LHCN-M2 (cell line): ENCODE measurements at regions not wholly inside any gene's neighbourhood (a gene's known extent, or its start where the extent isn't known, plus 50 kb on each side); places are given as distances from the start of the nearest gene placed in this dataset.

Source experiments
- DNase-seq: peaks from one replicate; pipeline ENCODE4 v3.0.0-alpha.2; 2012; ENCODE audit warnings: low read depth

- no peak for DNase-seq
These were observed 69.0 kb upstream of the ASAP2 start for GRCh38 chr2:9137379-9138150.

- DNase-seq: no peak
These were observed 70.6 kb upstream of the ASAP2 start for GRCh38 chr2:9135822-9136558.

GRCh38 chr2:9127316-9127715, 79.3 kb upstream of the ASAP2 start:
- DNase-seq: no peak

GRCh38 chr2:9126540-9126939, 80.1 kb upstream of the ASAP2 start:
- DNase-seq: no peak

- DNase-seq: no peak
These were observed 82.3 kb upstream of the ASAP2 start for GRCh38 chr2:9124231-9124741.

GRCh38 chr2:9123069-9123468, 83.5 kb upstream of the ASAP2 start:
- DNase-seq: no peak

- no peak for DNase-seq
These were observed 84.2 kb upstream of the ASAP2 start for GRCh38 chr2:9122367-9122766.

GRCh38 chr2:9118383-9118960, 88.1 kb upstream of the ASAP2 start:
- no peak for DNase-seq

GRCh38 chr2:9115229-9115628, 91.4 kb upstream of the ASAP2 start:
- no peak for DNase-seq

GRCh38 chr2:9114458-9114857, 92.2 kb upstream of the ASAP2 start:
- DNase-seq: no peak

GRCh38 chr2:9113916-9114315, 92.7 kb upstream of the ASAP2 start:
- no peak for DNase-seq

GRCh38 chr2:9113262-9113661, 93.3 kb upstream of the ASAP2 start:
- no peak for DNase-seq

- peak; percentile 81 for DNase-seq
These were observed 94.4 kb upstream of the ASAP2 start for GRCh38 chr2:9112079-9112721.

GRCh38 chr2:9110893-9111569, 95.6 kb upstream of the ASAP2 start:
- DNase-seq: no peak

- no peak for DNase-seq
These were observed 96.2 kb upstream of the ASAP2 start for GRCh38 chr2:9110346-9110884.

GRCh38 chr2:9109871-9110270, 96.7 kb upstream of the ASAP2 start:
- DNase-seq: no peak

- DNase-seq: no peak
These were observed 98.2 kb upstream of the ASAP2 start for GRCh38 chr2:9108210-9108967.

- DNase-seq: no peak
These were observed 99.2 kb upstream of the ASAP2 start for GRCh38 chr2:9107168-9108025.

- no peak for DNase-seq
These were observed 100.1 kb upstream of the ASAP2 start for GRCh38 chr2:9106338-9107167.
